Endodermal cell (in vitro differentiated cells): ENCODE measurements at regions not wholly inside any gene's neighbourhood (a gene's known extent, or its start where the extent isn't known, plus 50 kb on each side); places are given as distances from the start of the nearest gene placed in this dataset.

Experiments
- DNase-seq: peaks from one replicate; pipeline ENCODE4 v3.0.0-alpha.2; 2017
- H3K27ac ChIP-seq: 2 replicates; pipeline ENCODE4 v1.5.1; 2013; ENCODE audit warnings: mild to moderate bottlenecking, low read depth, low read length, moderate library complexity
- H3K27me3 ChIP-seq: 2 replicates; pipeline ENCODE4 v1.6.1; 2013; ENCODE audit warnings: mild to moderate bottlenecking, low read length, moderate library complexity; ENCODE audit not compliant: insufficient read depth, control insufficient read depth, poor library complexity, severe bottlenecking
- H3K36me3 ChIP-seq: 2 replicates; pipeline ENCODE4 v1.7.0; 2013; ENCODE audit warnings: mild to moderate bottlenecking, low read length, moderate library complexity; ENCODE audit not compliant: control insufficient read depth, insufficient read depth
- H3K4me1 ChIP-seq: one replicate; pipeline ENCODE4 v1.7.0; 2013; ENCODE audit warnings: low read length; ENCODE audit not compliant: control insufficient read depth, insufficient read depth
- H3K4me3 ChIP-seq: 2 replicates; pipeline ENCODE4 v1.5.1; 2013; ENCODE audit warnings: mild to moderate bottlenecking, low read length, moderate library complexity
- H3K9ac ChIP-seq: 2 replicates; pipeline ENCODE4 v1.6.1; 2013; ENCODE audit warnings: mild to moderate bottlenecking, low read length, moderate library complexity; ENCODE audit not compliant: poor library complexity, severe bottlenecking; ENCODE audit errors: extremely low read depth
- H3K9me3 ChIP-seq: 2 replicates; pipeline ENCODE4 v1.6.1; 2013; ENCODE audit warnings: mild to moderate bottlenecking, low read length, moderate library complexity; ENCODE audit not compliant: control insufficient read depth
- H3K27ac Mint-ChIP-seq: 2 replicates; pipeline ENCODE4 v1.8.0; 2020; ENCODE audit warnings: mixed read lengths
- H3K27me3 Mint-ChIP-seq: 2 replicates; pipeline ENCODE4 v1.8.0; 2021; ENCODE audit warnings: mild to moderate bottlenecking, mixed read lengths; ENCODE audit not compliant: insufficient read depth
- H3K36me3 Mint-ChIP-seq: 2 replicates; pipeline ENCODE4 v1.8.0; 2020; ENCODE audit warnings: low read depth, mixed read lengths
- H3K4me1 Mint-ChIP-seq: 2 replicates; pipeline ENCODE4 v1.8.0; 2020; ENCODE audit warnings: mixed read lengths
- H3K4me3 Mint-ChIP-seq: 2 replicates; pipeline ENCODE4 v1.8.0; 2020; ENCODE audit warnings: mild to moderate bottlenecking, moderate library complexity, mixed read lengths
- H3K9me3 Mint-ChIP-seq: 2 replicates; pipeline ENCODE4 v1.8.0; 2020; ENCODE audit warnings: mild to moderate bottlenecking, mixed read lengths
- CTCF ChIP-seq: fragments of 200-600 bp; sonication (generic); conservative IDR thresholded peaks from 2 replicates; pipeline ENCODE4 v1.5.0; 2021; ENCODE audit warnings: antibody characterized with exemption, mild to moderate bottlenecking
- WGBS, 2 experiments: methylation state at CpG; one replicate each; pipeline versions ENCODE4 v1.1.5 to v1.1.7; 2013; ENCODE audit warnings: missing lambda C conversion rate in 2 of 2, mixed read lengths in 1 of 2; ENCODE audit not compliant: insufficient coverage in 1 of 2, insufficient read length in 1 of 2; 5-methylcytosine and 5-hydroxymethylcytosine counted together

GRCh38 chr4:28523681-28524190 lies 1663.1 kb downstream of the STIM2 start:
- Mint-ChIP-seq H3K9me3 (no peaks in the 10 kb centered on the region), H3K4me3 (no peak overlapping the region), H3K27ac (no peak overlapping the region), H3K36me3 (no peaks in the 10 kb centered on the region), H3K4me1 (no peaks in the 10 kb centered on the region), H3K27me3 (no peaks in the 10 kb centered on the region)
- TF ChIP-seq CTCF, result no peak
- H3K9me3 ChIP-seq, result no peaks in the 10 kb centered on the region
- no peak overlapping the region for H3K4me3 ChIP-seq
- DNase-seq, result no peak
- no peak overlapping the region for H3K27ac ChIP-seq
- WGBS, 2 experiments, result 87 to 93% methylated on average over 2 to 3 of the region's 3 CpGs
- no peaks in the 10 kb centered on the region for H3K36me3 ChIP-seq
- no peak overlapping the region for H3K9ac ChIP-seq
- no peaks in the 10 kb centered on the region for H3K4me1 ChIP-seq
- H3K27me3 ChIP-seq, result no peaks in the 10 kb centered on the region

GRCh38 chr4:28536124-28536523 lies 1675.5 kb downstream of the STIM2 start:
- H3K36me3 Mint-ChIP-seq, result no peaks in the 10 kb centered on the region
- Histone ChIP-seq H3K4me3 (no peak overlapping the region), H3K27ac (no peak overlapping the region), H3K9ac (no peak overlapping the region), H3K27me3 (no peaks in the 10 kb centered on the region), H3K4me1 (no peaks in the 10 kb centered on the region), H3K36me3 (no peaks in the 10 kb centered on the region), H3K9me3 (no peaks in the 10 kb centered on the region)
- 79 to 100% methylated on average over 1 to 2 of the region's 2 CpGs for WGBS, 2 experiments
- DNase-seq, result no peak
- no peaks in the 10 kb centered on the region for H3K27me3 Mint-ChIP-seq
- no peak for TF ChIP-seq CTCF
- H3K4me3 Mint-ChIP-seq, result no peak overlapping the region
- H3K4me1 Mint-ChIP-seq, result peaks cover 2% of the 10 kb centered on the region
- H3K27ac Mint-ChIP-seq, result no peak overlapping the region
- peaks cover 3% of the 10 kb centered on the region for H3K9me3 Mint-ChIP-seq

- H3K9me3 Mint-ChIP-seq, result no peaks in the 10 kb centered on the region
- H3K9me3 ChIP-seq, result peaks cover 5% of the 10 kb centered on the region
- no peak overlapping the region for H3K27ac ChIP-seq
- no peak for TF ChIP-seq CTCF
- H3K36me3 ChIP-seq, result no peaks in the 10 kb centered on the region
- H3K4me1 ChIP-seq, result peaks cover 5% of the 10 kb centered on the region
- H3K4me3 ChIP-seq, result no peak overlapping the region
- H3K27ac Mint-ChIP-seq, result no peak overlapping the region
- 82 to 100% methylated on average over 1 of the region's 1 CpG for WGBS, 2 experiments
- peaks cover 6% of the 10 kb centered on the region for H3K4me1 Mint-ChIP-seq
- no peak for DNase-seq
- H3K9ac ChIP-seq, result no peak overlapping the region
- no peak overlapping the region for H3K4me3 Mint-ChIP-seq
- no peaks in the 10 kb centered on the region for H3K27me3 ChIP-seq
- no peaks in the 10 kb centered on the region for H3K27me3 Mint-ChIP-seq
- H3K36me3 Mint-ChIP-seq, result no peaks in the 10 kb centered on the region
These were observed 1685.3 kb downstream of the STIM2 start for GRCh38 chr4:28545986-28546385.
